Panc1 (cell line): ENCODE measurements at regions not wholly inside any gene's neighbourhood (a gene's known extent, or its start where the extent isn't known, plus 50 kb on each side); places are given as distances from the start of the nearest gene placed in this dataset.

Experiments
- ATAC-seq: fragments of 200-7000 bp; cut with Tn5 transposase; 2 replicates; pipeline ENCODE4 v1.9.1; 2020; ENCODE audit warnings: mild to moderate bottlenecking, moderate library complexity
- BruUV-seq: library from RNA; stranded (reverse); fragments of 400-500 nt; replicated peaks from 2 replicates; lab custom pipeline; 2021; lab: Mats Ljungman, UMichigan
- CTCF ChIA-PET: fragments of 300-600 bp; sonication (Branson Sonifier 250); formaldehyde crosslinking; loops from one replicate; lab custom pipeline; 2022; ENCODE audit warnings: antibody characterized with exemption; lab: Charles Lee
- POLR2A ChIA-PET: fragments of 300-600 bp; sonication (Branson Sonifier 250); formaldehyde crosslinking; loops from one replicate; lab custom pipeline; 2022; ENCODE audit warnings: antibody characterized with exemption; lab: Charles Lee
- DNase-seq: peaks from one replicate; pipeline ENCODE4 v3.0.0-alpha.2; 2010; ENCODE audit warnings: low read depth, low spot score
- H3K27ac ChIP-seq: 2 replicates; pipeline ENCODE4 v1.5.1; 2011; ENCODE audit warnings: mild to moderate bottlenecking, low read length, inconsistent platforms
- H3K27me3 ChIP-seq: fragments of 200-500 bp; sonication (Bioruptor generic); 2 replicates; pipeline ENCODE4 v1.6.0; 2014; ENCODE audit warnings: low read length, inconsistent platforms; ENCODE audit not compliant: control insufficient read depth, insufficient read depth
- H3K36me3 ChIP-seq: fragments of 200-500 bp; sonication (Bioruptor generic); 2 replicates; pipeline ENCODE4 v1.5.1; 2014; ENCODE audit warnings: inconsistent platforms, mild to moderate bottlenecking, low read length, moderate library complexity; ENCODE audit not compliant: control insufficient read depth, insufficient read depth
- H3K4me1 ChIP-seq: 2 replicates; pipeline ENCODE4 v1.5.1; 2011; ENCODE audit warnings: inconsistent platforms, mild to moderate bottlenecking, low read length, moderate library complexity; ENCODE audit not compliant: control insufficient read depth, insufficient read depth
- H3K4me3 ChIP-seq, 2 experiments: 2 replicates each; pipeline ENCODE4 v1.5.1; 2011 to 2012; ENCODE audit warnings: low read depth in 2 of 2, low read length in 2 of 2, mild to moderate bottlenecking in 2 of 2, inconsistent platforms in 1 of 2, moderate library complexity in 1 of 2
- H3K9me3 ChIP-seq: fragments of 200-500 bp; sonication (Bioruptor generic); 2 replicates; pipeline ENCODE4 v1.5.1; 2014; ENCODE audit warnings: low read depth, mild to moderate bottlenecking, inconsistent platforms, low read length, moderate library complexity; ENCODE audit not compliant: control insufficient read depth, insufficient read depth
- POLR2AphosphoS5 ChIP-seq: IDR thresholded peaks from 2 replicates; pipeline ENCODE4 v1.6.1; 2012; ENCODE audit warnings: mild to moderate bottlenecking, low read depth, low read length, moderate library complexity
- SIN3A ChIP-seq: IDR thresholded peaks from 2 replicates; pipeline ENCODE4 v1.6.1; 2012; ENCODE audit warnings: low read depth, mild to moderate bottlenecking, low read length, moderate library complexity, borderline replicate concordance; ENCODE audit not compliant: insufficient read depth
- TCF7L2 ChIP-seq: IDR thresholded peaks from 2 replicates; pipeline ENCODE4 v1.6.1; 2011; ENCODE audit warnings: mild to moderate bottlenecking, low read depth, low read length, inconsistent platforms
- in situ Hi-C: cut with HindIII; loops from 2 replicates; pipeline ENCODE4 v1.10.0; 2016; ENCODE audit warnings: low sequenced_read_pairs, low pct_unique_long_range_greater_than_20kb
- intact Hi-C: fragments of 100-400 bp; cut with micrococcal nuclease; formaldehyde crosslinking; loops from one replicate; pipeline ENCODE4 v1.10.0; 2022; ENCODE audit not compliant: unreplicated experiment
- TF ChIP-seq, protein P1 (sequence below), 2 experiments: IDR thresholded peaks; 2 replicates each; pipeline ENCODE4 v1.6.1; 2011 to 2012; ENCODE audit warnings: low read depth in 2 of 2, control low read depth in 1 of 2, low read length in 1 of 2, mild to moderate bottlenecking in 1 of 2, moderate library complexity in 1 of 2; ENCODE audit not compliant: insufficient read depth in 1 of 2
- TF ChIP-seq, protein P2 (sequence below): fragments of 450-650 bp; IDR thresholded peaks from 2 replicates; pipeline ENCODE4 v1.5.1; 2017; ENCODE audit warnings: mild to moderate bottlenecking

DNA sequence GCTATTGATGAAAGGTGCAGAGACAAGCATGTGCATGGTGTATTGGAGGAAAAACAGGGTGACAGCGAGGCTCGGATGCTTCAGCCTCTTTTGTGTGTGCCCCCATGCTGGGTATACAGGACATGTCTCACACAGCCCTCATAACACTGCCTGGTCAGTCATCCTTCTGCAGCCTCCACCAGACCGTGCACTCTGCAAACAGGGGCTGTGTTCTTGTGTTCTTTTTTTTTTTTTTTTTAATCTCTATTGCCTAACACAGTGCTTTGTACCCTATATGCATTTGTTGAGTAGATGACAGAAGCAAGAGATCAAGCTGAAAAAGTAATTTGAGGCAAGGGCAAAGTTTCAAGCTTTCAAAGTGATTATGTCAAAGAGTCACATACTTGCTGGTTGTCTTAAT, 367.2 kb upstream of the SLITRK1 start:
- no TSS peak for BruUV-seq

DNA sequence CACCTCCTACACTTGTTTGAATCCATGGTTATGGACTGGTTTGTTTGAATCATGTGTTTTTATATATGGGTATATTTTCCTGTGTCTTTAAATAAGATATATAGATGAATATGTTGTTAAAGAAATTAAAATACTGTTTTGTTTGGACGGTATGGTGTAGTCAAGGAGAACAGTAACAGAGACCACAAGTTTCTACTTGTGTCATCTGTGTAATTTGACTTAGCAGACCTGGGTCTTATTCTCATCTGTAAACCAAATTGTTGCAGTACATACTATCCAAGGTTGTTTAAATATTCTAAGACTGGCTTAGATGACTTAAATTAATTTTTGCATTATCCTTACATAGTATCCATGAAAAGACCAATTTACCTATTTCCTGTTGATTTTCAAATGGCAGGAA, 361.1 kb upstream of the SLITRK1 start:
- intact Hi-C loops, result no loop called here
- Histone ChIP-seq H3K27ac (no peak overlapping the region), H3K4me1 (no peaks in the 10 kb centered on the region), H3K4me3 (no peak overlapping the region), H3K27me3 (no peaks in the 10 kb centered on the region), H3K36me3 (no peaks in the 10 kb centered on the region), H3K9me3 (no peaks in the 10 kb centered on the region)
- in situ Hi-C loops, result no loop called here
- ChIA-PET CTCF (no interaction called here), POLR2A (no interaction called here)
- TF ChIP-seq, protein P1, sequence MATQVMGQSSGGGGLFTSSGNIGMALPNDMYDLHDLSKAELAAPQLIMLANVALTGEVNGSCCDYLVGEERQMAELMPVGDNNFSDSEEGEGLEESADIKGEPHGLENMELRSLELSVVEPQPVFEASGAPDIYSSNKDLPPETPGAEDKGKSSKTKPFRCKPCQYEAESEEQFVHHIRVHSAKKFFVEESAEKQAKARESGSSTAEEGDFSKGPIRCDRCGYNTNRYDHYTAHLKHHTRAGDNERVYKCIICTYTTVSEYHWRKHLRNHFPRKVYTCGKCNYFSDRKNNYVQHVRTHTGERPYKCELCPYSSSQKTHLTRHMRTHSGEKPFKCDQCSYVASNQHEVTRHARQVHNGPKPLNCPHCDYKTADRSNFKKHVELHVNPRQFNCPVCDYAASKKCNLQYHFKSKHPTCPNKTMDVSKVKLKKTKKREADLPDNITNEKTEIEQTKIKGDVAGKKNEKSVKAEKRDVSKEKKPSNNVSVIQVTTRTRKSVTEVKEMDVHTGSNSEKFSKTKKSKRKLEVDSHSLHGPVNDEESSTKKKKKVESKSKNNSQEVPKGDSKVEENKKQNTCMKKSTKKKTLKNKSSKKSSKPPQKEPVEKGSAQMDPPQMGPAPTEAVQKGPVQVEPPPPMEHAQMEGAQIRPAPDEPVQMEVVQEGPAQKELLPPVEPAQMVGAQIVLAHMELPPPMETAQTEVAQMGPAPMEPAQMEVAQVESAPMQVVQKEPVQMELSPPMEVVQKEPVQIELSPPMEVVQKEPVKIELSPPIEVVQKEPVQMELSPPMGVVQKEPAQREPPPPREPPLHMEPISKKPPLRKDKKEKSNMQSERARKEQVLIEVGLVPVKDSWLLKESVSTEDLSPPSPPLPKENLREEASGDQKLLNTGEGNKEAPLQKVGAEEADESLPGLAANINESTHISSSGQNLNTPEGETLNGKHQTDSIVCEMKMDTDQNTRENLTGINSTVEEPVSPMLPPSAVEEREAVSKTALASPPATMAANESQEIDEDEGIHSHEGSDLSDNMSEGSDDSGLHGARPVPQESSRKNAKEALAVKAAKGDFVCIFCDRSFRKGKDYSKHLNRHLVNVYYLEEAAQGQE (IDR thresholded peaks at IDR 0.05; ENCODE audit: insufficient read depth in 1 of 2, low read depth in 2 of 2, low read length in 1 of 2), result no peak
- TF ChIP-seq POLR2AphosphoS5 (no peak), SIN3A (no peak), TCF7L2 (no peak)
- TF ChIP-seq, protein P2, sequence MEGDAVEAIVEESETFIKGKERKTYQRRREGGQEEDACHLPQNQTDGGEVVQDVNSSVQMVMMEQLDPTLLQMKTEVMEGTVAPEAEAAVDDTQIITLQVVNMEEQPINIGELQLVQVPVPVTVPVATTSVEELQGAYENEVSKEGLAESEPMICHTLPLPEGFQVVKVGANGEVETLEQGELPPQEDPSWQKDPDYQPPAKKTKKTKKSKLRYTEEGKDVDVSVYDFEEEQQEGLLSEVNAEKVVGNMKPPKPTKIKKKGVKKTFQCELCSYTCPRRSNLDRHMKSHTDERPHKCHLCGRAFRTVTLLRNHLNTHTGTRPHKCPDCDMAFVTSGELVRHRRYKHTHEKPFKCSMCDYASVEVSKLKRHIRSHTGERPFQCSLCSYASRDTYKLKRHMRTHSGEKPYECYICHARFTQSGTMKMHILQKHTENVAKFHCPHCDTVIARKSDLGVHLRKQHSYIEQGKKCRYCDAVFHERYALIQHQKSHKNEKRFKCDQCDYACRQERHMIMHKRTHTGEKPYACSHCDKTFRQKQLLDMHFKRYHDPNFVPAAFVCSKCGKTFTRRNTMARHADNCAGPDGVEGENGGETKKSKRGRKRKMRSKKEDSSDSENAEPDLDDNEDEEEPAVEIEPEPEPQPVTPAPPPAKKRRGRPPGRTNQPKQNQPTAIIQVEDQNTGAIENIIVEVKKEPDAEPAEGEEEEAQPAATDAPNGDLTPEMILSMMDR, result no peak
- BruUV-seq, result no TSS peak
- no peak for DNase-seq
- no peak for ATAC-seq

More for the DNA sequence above, 367.2 kb upstream of the SLITRK1 start:
- H3K27me3 ChIP-seq, result no peaks in the 10 kb centered on the region
- H3K4me3 ChIP-seq, result no peak overlapping the region
- DNase-seq (no peak), ATAC-seq (no peak)
- POLR2A ChIA-PET, result no interaction called here
- H3K9me3 ChIP-seq, result no peaks in the 10 kb centered on the region
- TF ChIP-seq POLR2AphosphoS5, result no peak
- TF ChIP-seq SIN3A, result no peak
- TF ChIP-seq, protein P2, result no peak
- TF ChIP-seq, protein P1 (IDR thresholded peaks at IDR 0.05; ENCODE audit: insufficient read depth in 1 of 2, low read depth in 2 of 2, low read length in 1 of 2), result no peak
- TF ChIP-seq TCF7L2, result no peak
- no peak overlapping the region for H3K27ac ChIP-seq
- intact Hi-C loops (no loop called here), in situ Hi-C loops (no loop called here)
- CTCF ChIA-PET, result no interaction called here
- H3K4me1 ChIP-seq, result no peaks in the 10 kb centered on the region
- H3K36me3 ChIP-seq, result no peaks in the 10 kb centered on the region
